ENCODE measurements at regions not wholly inside any gene's neighbourhood (a gene's known extent, or its start where the extent isn't known, plus 50 kb on each side); places are given as distances from the start of the nearest gene placed in this dataset.
"Not testable (repeated sequence)": the region's sequence is repeated elsewhere in the genome, so short reads cannot be mapped to it uniquely, and the experiment has no call there.

- no peak for DNase-seq (ENCODE audit: low read depth in 2 of 3, low spot score in 1 of 3)
Observed at GRCh38 chr7:32224276-32224675, 154.1 kb upstream of the PDE1C start.

DNA sequence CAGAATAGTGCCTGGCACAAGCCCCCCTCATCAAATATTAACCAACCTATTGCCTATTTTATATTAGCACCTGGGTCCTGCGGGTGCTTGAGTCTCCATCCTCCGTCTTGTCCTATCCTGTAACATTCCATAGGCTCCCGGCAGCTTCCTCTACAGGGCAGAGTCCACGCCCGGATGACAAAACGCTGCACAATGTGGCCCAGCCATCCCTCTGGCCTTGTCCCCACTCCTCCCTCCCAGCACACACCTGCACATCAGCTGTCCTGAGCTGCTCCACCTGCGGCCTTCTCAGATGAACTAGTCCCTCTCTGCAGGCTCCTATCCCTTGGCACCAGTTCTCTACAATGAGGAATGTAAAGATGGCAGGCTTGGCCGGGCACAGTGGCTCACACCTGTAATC lies 153.5 kb upstream of the PDE1C start:
- no peak for DNase-seq (ENCODE audit: low read depth in 2 of 3, low spot score in 1 of 3)

GRCh38 chr7:32223071-32223650 lies 153.0 kb upstream of the PDE1C start:
- DNase-seq (ENCODE audit: low read depth in 2 of 3, low spot score in 1 of 3) = no peak

GRCh38 chr7:32222251-32222900 lies 152.2 kb upstream of the PDE1C start:
- no peak for DNase-seq (ENCODE audit: low read depth in 2 of 3, low spot score in 1 of 3)

GRCh38 chr7:32221736-32222135 lies 151.5 kb upstream of the PDE1C start:
- no peak for DNase-seq (ENCODE audit: low read depth in 2 of 3, low spot score in 1 of 3)

GRCh38 chr7:32221056-32221455 lies 150.8 kb upstream of the PDE1C start:
- no peak for DNase-seq (ENCODE audit: low read depth in 2 of 3, low spot score in 1 of 3)

GRCh38 chr7:32219831-32220230 lies 149.6 kb upstream of the PDE1C start:
- not testable (repeated sequence) for DNase-seq (ENCODE audit: low read depth in 2 of 3, low spot score in 1 of 3)

DNA sequence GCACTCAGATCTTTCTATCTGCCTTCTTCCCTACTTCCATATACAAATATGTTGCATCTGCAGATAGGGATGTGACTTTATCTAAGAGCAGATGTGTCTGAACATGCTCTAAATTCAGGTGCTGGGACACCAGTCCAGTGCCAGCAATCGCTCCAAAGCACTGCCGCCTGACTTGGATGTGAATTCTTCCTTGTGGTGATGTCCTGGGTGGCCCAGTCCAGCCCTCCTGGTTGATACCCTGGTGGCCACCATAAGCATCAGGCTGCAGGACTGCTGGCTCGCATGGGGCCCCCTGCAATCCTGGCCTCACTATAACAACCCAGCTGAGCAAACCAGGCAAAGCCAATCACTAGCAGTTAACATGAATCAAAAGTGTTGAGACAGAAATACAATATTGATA lies 149.2 kb upstream of the PDE1C start:
- DNase-seq (ENCODE audit: low read depth in 2 of 3, low spot score in 1 of 3) = no peak

DNA sequence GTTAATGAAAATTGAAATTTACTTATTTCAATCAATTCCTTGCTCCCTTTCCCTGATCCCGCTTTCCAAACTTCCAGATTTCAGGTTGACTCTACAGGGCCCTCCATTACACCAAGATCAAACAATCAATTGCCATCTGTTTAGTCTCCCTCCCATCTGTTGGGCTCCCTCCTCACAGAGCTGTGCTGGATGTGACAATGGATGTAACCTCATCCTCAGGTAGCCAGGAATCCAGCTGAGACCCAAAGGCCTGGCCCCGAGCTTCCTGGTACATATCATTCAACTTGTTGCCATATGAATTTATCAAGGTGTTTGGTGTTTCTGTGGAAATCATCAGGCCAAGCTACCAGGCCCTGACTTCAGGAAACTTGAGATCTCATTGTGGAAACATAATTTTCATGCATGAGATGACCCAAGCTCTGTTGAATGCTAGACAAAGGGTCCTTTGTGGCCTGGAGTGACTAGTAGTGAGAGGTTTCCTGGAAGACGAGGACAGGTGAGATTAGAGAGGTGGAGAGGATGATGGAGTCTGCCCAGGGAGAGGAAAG lies 148.6 kb upstream of the PDE1C start:
- DNase-seq (ENCODE audit: low read depth in 2 of 3, low spot score in 1 of 3) = no peak

DNA sequence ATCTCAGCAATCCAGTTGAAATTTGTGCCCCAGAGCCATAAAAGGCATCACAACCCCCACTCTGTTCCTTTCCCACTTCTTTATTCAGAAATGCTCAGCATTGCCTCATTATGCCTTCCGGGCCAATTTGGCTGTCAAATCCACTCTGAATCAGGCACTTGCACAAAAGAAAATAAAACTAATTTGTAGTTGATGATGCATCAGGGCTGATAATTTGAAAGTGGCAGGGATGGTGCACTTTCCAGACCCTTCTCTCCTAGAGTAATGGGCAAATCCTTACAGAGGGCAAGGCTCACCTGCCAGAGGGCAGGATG lies 147.9 kb upstream of the PDE1C start:
- no peak for DNase-seq (ENCODE audit: low read depth in 2 of 3, low spot score in 1 of 3)

GRCh38 chr7:32217341-32218153 lies 147.3 kb upstream of the PDE1C start:
- no peak for DNase-seq (ENCODE audit: low read depth in 2 of 3, low spot score in 1 of 3)

DNA sequence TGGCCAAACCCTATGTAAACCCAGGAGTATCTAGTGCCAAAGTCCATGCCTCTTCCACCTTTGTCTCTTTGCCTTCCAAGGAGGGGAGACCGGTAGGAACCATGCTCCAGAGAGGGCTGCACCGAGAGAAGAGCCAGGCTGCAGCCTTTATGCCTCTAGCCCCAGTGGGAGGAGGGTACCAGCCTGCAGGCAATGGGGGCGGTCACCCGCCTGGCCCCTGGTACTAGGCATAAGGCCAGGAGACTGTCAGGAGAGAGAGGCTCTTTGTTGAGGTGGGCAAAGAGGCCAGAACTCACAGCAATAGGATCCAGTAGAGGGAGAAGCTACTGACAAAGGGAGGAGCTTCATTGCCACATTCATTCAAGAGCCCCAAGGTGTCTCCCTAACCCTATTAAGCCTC lies 146.6 kb upstream of the PDE1C start:
- no peak for DNase-seq (ENCODE audit: low read depth in 2 of 3, low spot score in 1 of 3)

- no peak for DNase-seq (ENCODE audit: low read depth in 2 of 3, low spot score in 1 of 3)
Observed at GRCh38 chr7:32215697-32216096, 145.5 kb upstream of the PDE1C start.

- DNase-seq (ENCODE audit: low read depth in 2 of 3, low spot score in 1 of 3) = no peak
Observed at GRCh38 chr7:32214913-32215312, 144.7 kb upstream of the PDE1C start.

DNA sequence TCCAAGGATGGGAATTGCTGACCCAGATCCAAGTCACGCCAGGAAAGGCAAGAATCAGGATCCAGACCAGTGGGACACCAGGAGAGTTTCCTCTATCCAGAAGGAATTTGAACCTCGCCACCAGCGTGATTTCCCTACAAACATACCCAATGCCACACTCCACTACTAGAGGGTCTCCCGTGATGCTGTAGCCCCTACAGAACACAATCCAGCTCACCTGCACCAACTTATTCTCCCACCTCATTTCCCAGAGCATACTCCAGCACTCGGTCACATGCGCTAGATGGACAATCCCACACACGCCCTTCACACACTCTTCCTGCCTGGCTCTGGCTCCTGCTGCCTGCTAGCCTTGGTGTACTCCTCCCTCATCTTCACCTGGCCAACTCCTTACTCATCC lies 142.1 kb upstream of the PDE1C start:
- no peak for DNase-seq (ENCODE audit: low read depth in 2 of 3, low spot score in 1 of 3)

GRCh38 chr7:32206987-32207386 lies 136.8 kb upstream of the PDE1C start:
- DNase-seq (ENCODE audit: low read depth in 2 of 3, low spot score in 1 of 3) = no peak

DNA sequence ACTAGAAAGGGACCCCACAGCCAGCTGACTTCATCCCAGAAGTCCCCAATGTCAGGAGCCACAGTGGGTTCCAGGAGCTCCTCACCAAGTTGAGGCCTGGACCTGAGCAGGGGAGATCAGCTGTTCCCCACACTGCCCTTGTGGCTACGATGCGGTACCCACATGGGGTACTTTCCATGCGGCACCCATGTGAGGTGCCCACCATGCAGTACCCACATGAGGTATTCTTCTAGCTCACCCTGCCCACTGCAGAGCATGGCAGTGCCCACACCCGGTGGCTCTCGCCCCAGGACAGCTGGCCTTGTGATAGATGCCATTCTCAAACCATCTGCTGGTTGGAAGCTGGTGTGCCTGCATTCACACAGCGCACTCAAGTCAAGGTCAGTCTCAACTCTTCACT lies 136.3 kb upstream of the PDE1C start:
- DNase-seq (ENCODE audit: low read depth in 2 of 3, low spot score in 1 of 3) = no peak

- not testable (repeated sequence) for DNase-seq (ENCODE audit: low read depth in 2 of 3, low spot score in 1 of 3)
Observed at GRCh38 chr7:32205298-32205824, 135.2 kb upstream of the PDE1C start.

GRCh38 chr7:32204361-32205018 lies 134.3 kb upstream of the PDE1C start:
- DNase-seq (ENCODE audit: low read depth in 2 of 3, low spot score in 1 of 3) = no peak

DNA sequence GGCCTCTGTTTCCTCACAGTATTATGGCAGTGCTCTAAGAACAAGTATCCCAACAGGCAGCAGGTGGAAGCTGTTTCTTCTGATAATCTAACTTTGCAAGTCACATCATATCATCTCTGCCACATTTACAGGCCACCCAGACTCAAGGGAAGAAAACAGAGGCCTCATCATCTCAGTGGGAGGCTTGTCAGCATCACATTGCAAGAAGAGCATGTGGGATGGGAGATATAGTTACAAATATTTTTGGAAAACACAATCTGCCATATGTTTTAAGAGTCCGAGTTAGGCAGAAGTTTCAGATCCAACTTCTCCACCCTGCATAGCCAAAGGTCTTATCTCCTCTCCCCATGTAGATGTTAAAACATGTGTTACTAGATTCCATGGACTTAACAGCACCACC lies 130.4 kb upstream of the PDE1C start:
- DNase-seq (ENCODE audit: low read depth in 2 of 3, low spot score in 1 of 3) = no peak

GRCh38 chr7:32194537-32194936 lies 124.3 kb upstream of the PDE1C start:
- DNase-seq (ENCODE audit: low read depth in 2 of 3, low spot score in 1 of 3) = no peak

- DNase-seq (ENCODE audit: low read depth in 2 of 3, low spot score in 1 of 3) = no peak
Observed at GRCh38 chr7:32191305-32191704, 121.1 kb upstream of the PDE1C start.
